CD1c-positive myeloid dendritic cell (primary cell): ENCODE measurements at regions not wholly inside any gene's neighbourhood (a gene's known extent, or its start where the extent isn't known, plus 50 kb on each side); places are given as distances from the start of the nearest gene placed in this dataset.
"Not testable (repeated sequence)": the region's sequence is repeated elsewhere in the genome, so short reads cannot be mapped to it uniquely, and the experiment has no call there.

ENCODE experiments used
- DNase-seq: peaks from one replicate; pipeline ENCODE4 v3.0.0-alpha.2; 2016; ENCODE audit errors: extremely low spot score

GRCh38 chr15:95170561-95171380, 939.4 kb downstream of the MCTP2 start:
- no peak for DNase-seq

DNA sequence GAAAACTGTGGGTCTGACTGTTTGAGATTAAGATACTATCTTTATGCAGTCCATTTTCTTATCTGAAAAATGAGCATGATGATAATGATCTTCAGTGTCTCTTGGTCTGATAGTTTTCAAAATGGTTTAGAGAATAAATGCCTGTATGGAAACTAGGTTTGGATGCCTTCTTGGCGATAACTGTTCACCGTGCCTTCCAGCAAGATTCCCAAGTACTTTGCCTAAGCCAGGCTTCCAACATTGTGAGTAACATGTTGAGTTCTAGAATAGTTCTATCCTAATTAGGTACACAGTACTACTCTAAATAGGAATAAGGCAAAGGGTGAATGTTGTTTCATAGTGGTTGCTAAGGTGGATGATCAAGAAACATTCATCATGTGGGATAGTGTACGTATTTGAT, 940.2 kb downstream of the MCTP2 start:
- DNase-seq: no peak

DNA sequence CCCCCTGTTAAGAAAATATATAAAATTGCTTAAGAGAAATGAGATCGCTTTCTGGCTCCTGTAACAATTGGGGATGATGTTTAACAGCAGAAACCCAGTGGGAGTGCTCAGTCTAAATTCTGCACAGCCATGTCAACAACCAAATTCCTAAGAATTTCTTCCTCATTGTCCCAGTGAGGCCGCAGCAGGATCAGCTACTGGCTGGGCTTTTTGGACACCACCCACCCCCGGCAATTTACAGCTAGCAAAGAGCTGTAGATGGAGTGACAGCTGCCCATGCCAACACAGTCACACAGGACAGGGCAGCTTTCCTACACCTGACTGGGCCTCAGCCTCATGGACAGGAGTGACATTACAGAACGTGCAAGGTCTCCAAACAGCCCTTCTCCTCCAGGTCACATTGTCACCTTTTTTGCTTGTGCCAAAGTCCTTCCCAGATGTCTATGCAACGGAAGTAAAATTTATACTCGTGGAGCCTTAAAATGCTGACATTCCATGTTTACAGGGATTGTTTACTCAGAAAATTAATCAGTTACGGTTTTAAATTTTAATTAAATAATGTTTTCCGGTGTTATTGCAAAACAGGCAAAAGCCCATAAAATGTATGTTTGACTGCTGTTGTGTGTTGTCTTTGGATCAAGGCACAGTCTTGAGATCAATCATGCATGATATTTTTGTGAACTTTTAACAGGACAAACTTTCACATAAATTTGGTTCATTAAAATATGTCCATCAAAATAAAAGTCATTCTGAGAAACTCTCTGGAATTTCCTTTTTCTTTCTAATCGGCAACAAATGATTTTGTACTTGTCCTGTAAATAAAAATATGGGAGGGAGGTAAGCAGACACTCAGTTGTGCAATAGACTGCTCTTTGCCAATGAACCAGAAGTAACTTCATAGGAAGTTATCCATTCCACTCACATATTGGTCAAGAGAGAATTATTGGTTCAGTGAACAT, 943.2 kb downstream of the MCTP2 start:
- DNase-seq: no peak

GRCh38 chr15:95175914-95176658, 944.7 kb downstream of the MCTP2 start:
- no peak for DNase-seq

- DNase-seq: no peak
These were observed 945.6 kb downstream of the MCTP2 start for GRCh38 chr15:95176794-95177577.

DNA sequence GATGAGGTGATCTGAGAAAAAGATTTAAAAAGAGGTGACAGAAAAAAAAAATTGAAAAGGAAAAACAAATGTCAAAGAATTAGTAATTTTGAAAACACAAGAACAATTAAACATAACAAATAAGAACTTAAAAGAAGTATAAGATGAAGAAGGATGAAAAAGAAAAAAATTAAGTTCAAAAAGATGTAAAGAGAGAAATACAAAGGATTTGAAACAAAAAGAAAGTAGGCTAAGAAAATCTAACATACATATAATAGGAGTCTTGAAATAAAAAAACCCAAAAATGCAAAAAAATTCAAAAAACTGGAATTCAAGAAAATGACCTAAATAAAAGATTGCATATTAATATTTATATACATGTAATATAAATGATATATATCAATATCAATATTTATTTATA, 949.2 kb downstream of the MCTP2 start:
- no peak for DNase-seq

DNA sequence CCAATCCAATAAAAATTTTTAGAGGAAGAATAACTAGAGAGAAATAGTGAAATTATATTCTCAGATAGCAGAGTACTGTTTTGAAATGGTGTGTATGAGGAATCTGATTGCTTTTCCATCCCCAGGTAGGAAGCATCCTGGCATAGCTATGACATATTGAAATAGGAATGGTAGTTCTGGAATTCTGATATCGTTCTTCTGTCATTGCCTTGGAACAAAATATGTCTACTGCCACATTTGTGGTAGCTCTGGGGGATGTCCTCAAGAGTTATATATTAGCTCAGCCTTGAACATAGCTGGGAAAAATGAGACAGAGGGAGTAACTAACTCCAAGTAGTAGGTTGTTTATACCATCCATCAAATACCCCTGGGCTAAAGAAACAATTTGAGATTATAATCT, 950.7 kb downstream of the MCTP2 start:
- DNase-seq: no peak

GRCh38 chr15:95192923-95193322, 961.6 kb downstream of the MCTP2 start:
- DNase-seq: no peak

DNA sequence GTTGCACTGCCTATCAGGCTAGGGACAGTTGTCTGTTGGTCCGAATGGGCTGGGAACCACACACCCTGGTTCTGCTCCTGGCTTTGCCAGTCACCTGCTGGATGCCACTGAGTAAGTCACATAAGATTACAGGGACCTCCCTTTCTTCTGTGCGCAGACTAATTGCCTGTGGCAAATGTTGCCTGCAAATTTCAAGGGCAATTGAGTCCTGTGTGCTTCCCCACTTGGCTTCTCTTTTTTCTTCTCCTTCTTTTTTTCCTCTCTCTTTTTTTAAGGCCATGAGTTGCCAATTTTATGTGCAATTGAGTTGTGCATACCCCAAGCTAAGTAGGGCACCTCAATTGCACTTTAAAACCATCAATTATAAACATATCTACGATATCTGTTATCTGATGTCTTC, 963.4 kb downstream of the MCTP2 start:
- DNase-seq: no peak

- no peak for DNase-seq
These were observed 965.0 kb downstream of the MCTP2 start for GRCh38 chr15:95196176-95196915.

DNA sequence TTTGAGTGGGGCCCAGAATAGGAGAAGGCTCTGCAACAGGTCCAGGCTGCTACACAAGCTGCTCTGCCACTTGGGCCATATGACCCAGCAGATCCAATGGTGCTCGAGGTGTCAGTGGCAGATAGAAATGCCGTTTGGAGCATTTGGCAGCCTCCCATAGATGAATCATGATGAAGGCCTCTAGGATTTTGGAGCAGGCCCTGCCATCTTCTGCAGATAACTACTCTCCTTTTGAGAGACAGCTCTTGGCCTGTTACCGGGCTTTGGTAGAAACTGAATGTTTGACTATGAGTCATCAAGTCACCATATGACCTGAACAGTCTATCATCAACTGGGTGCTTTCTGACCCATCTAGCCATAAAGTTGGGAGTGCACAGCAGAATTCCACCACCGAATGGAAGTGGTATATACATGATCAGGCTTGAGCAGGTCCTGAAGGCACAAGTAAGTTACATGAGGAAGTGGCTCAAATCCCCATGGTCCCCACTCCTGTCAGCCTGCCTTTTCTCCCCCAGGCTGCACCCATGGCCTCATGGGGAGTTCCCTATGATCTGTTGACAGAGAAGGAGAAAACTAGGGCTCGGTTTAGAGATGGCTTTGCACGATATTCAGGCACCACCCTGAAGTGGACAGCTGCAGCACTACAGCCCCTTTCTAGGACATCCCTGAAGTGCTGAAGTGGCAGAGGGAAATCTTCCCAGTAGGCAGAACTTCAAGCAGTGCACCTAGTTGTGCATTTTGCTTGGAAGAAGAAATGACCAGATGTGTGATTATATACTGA, 971.4 kb downstream of the MCTP2 start:
- no peak for DNase-seq

- no peak for DNase-seq
These were observed 973.7 kb downstream of the MCTP2 start for GRCh38 chr15:95205077-95205476.

GRCh38 chr15:95205830-95206229, 974.5 kb downstream of the MCTP2 start:
- DNase-seq: not testable (repeated sequence)

DNA sequence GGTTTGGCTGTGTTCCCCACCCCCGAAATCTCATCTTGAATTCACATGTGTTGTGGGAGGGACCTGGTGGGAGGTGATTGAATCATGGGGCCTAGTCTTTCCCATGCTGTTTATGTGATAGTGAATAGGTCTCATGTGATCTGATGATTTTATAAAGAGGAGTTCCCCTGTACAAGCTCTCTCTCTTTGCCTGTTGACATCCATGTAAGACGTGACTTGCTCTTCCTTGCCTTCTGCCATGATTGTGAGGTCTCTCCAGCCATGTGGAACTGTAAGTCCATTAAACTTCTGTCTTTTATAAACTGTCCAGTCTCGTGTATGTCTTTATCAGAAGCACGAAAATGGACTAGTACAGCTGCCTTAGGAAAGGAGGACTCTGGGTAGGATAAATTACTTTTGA, 976.7 kb downstream of the MCTP2 start:
- DNase-seq: no peak

DNA sequence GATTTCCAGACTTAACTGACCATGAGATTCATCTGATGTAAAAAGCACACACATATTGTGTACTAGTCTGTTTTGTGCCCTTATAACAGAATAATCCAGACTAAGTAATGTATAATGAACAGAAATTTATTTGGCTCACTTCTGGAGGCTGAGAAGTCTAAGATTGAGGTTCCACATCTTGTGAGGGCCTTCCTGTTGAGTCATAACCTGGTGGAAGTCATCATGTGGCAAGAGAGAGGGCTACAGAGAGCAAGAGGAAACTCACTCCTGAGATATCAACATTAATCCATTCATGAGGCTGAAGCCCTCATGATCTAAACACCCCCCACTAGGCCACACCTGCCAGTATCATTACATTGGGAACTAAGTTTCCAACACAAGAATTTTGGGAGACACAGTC, 977.6 kb downstream of the MCTP2 start:
- DNase-seq: no peak

DNA sequence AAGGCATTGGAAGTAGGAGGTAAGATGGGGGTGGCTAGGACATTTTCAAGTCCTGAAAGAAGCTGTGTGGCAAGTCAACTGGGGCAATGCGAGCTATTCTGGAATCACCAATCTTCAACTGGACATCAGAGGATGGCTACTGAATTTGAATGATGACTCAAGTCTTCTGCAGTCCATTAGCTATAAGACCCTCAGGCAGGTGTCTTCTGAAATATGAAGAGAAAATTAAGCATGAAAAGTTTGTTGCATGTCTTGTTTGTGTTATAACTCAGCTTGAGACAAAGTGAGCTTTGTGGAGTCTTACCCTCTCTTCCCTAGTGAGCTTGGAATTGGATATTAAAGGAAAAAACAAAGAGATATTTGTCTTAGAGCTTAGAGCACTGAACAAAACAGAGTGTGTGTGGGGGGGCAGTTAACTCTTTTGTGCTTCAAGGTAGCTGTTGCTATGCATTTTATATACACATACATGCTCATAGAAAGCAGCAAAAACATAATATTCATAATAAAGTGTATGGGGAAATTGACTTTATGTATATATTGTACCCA, 979.1 kb downstream of the MCTP2 start:
- DNase-seq: no peak

DNA sequence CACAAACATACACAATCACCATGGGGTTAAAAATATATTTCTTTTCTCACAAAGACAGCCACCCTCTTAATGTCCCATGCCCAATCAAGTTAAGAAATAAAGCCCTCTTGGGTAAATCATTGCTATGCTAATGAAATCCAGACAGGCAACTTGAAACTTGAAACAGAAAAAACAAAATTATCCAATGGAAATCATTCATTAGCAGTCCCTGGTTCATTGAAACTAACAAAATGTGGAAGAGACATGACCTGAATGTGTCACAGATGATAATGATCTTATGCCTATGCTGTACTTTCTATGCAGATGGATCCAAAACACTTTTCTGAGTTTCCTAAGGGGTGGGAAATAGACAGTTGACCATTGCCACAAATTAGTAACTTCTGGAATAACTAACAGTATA, 983.7 kb downstream of the MCTP2 start:
- no peak for DNase-seq

- DNase-seq: no peak
These were observed 995.5 kb downstream of the MCTP2 start for GRCh38 chr15:95226835-95227234.

DNA sequence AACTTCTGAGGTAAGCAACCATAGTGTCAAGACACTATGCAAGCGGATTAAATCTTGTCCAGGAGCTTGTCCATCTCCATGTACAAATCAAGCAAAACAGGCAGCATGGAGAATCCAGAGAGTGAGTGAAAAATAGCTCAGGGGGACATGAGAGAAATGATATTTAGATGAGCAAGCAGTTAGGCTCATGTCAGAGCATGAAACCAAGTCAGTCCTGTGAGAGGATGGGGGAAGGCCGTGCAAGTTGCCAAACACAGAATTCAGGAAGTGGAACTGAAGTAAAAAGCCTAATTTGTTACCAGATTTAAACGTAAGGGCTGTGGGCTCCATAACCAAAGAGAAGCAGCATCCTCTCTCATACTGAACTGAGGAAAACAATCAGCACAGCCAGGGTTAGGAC, 995.9 kb downstream of the MCTP2 start:
- DNase-seq: no peak
